HFF-Myc (cell line): ENCODE measurements at regions not wholly inside any gene's neighbourhood (a gene's known extent, or its start where the extent isn't known, plus 50 kb on each side); places are given as distances from the start of the nearest gene placed in this dataset.

Experiments
- DNase-seq: peaks from one replicate; pipeline ENCODE4 v3.0.0-alpha.2; 2011; ENCODE audit warnings: low read depth; ENCODE audit errors: extremely low read depth
- H3K4me3 ChIP-seq: replicated peaks from 2 replicates; pipeline ENCODE4 v1.5.1; 2011; ENCODE audit warnings: low read depth, mild to moderate bottlenecking, control low read depth, low read length
- CTCF ChIP-seq: IDR thresholded peaks from 2 replicates; pipeline ENCODE4 v1.5.1; 2012; ENCODE audit warnings: mild to moderate bottlenecking, low read depth, low read length, control low read depth; ENCODE audit errors: missing control alignments

- TF ChIP-seq CTCF: no peak
- DNase-seq: no peak
- no peak overlapping the region for H3K4me3 ChIP-seq
These were observed 400.4 kb upstream of the TGFBR2 start for GRCh38 chr3:30206051-30206450.

DNA sequence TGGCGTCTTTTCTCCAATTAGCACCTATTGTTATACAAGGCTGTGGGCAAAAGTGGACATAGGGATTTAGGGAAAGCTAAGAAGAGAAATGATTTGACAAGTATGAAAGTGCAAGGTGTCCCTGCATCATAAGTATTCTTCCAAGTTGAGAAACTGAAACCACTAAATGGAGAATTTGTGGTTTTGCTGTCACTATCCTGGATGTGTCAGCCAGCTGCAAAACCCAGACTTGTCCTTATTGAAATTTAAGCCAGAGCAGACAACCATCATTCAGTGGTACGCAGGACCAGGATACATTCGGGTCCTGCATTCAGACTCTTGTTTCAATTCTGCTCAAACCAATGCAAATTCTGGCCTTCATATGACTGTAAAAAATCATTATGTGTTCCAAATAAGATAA lies 384.8 kb upstream of the TGFBR2 start:
- DNase-seq: no peak
- TF ChIP-seq CTCF: no peak
- H3K4me3 ChIP-seq: no peak overlapping the region

DNA sequence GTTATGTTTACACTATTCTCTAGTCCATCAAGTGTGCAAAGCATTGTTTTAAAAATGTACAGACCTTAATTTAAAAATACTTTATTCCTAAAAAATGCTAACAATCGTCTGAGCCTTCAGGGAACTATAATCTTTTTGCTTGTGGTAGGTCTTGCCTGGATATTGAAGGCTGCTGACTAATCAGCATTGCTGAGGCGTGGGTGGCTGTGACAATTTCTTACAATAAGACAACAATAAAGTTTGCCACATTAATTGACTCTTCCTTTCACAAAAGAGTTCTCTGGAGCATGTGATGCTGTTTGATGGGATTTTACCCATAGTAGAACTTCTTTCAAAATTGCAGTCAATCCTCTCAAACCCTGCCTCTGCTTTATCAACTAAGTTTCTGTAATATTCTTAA lies 384.0 kb upstream of the TGFBR2 start:
- DNase-seq: no peak
- no peak overlapping the region for H3K4me3 ChIP-seq
- TF ChIP-seq CTCF: no peak

DNA sequence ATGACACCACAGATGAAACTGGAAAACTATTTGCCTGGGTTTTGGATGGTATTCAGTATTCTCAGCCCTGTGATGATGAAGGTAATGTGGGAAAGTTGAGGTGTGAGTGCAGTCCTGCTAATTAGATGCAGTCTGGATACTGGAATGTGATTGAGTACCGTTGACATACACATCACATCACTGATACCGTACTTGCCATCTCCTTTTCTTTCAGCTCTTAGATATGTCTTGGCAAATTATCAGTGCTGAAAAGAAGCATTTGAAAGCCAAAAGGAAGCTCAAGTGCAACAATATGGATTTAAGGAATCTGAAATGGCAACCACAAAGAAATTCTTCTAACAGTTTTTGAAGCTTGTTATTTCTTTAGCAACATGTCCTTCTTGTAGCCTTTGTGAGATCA lies 381.4 kb upstream of the TGFBR2 start:
- no peak overlapping the region for H3K4me3 ChIP-seq
- DNase-seq: no peak
- TF ChIP-seq CTCF: no peak

GRCh38 chr3:30226601-30227151 lies 379.7 kb upstream of the TGFBR2 start:
- DNase-seq: no peak
- no peak for TF ChIP-seq CTCF
- H3K4me3 ChIP-seq: no peak overlapping the region

- no peak for TF ChIP-seq CTCF
- H3K4me3 ChIP-seq: no peak overlapping the region
- no peak for DNase-seq
These were observed 378.7 kb upstream of the TGFBR2 start for GRCh38 chr3:30227571-30228301.

DNA sequence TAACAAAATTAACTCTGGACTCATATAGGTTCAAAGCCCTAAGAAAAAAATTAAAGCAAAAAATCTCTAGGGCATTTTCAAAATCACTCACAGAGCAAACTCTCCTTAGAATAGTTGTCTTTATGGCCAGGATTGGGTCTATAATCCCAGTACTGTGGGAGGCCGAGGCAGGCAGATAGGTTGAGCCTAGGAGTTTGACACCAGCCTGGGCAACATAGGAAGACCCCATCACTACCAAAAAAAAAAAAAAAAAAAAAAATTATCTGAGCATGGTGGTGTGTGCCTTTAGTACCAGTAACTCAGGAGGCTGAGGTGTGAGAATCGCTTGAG lies 378.1 kb upstream of the TGFBR2 start:
- no peak for DNase-seq
- no peak for TF ChIP-seq CTCF
- no peak overlapping the region for H3K4me3 ChIP-seq
